ENCODE measurements at regions not wholly inside any gene's neighbourhood (a gene's known extent, or its start where the extent isn't known, plus 50 kb on each side); places are given as distances from the start of the nearest gene placed in this dataset.

DNA sequence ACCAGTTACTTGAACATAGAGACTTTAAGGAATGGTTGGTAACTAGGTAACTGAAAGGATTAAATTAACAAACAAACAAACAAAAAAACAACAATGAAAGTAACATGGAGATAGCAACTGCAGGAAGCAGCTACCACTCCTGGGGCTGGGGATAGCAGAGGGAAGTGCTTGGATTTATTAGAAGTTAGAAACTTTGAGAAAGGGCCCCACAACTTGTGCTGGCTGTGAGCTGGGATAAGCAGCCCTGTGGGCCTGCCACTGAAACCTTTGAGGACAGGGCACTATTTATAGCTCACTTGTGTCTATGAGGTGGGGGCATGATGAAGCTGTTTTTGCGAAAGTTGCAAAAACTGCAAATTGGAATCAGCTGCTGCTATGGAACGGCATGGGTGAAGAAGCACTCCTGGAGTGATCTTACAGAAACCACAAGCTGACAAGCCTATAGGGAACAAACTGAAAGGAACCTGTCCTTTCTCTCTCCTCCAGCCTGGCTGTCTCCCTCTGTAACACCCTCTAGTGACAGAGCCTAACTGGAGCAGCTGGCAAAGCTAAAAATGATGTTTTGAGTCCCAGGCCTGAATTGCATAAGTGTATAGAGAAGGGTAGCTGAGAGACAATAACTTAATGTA lies 91.4 kb upstream of the RANBP6 start:
- Histone ChIP-seq H2BK20ac (ENCODE audit: low read length) (no peak overlapping the region), H3K4me3 (ENCODE audit: extremely low read depth in 1 of 4, insufficient read depth in 2 of 4, low read depth in 3 of 4, low read length in 4 of 4) (no peak overlapping the region), H3K36me3 (ENCODE audit: control insufficient read depth in 2 of 4, insufficient read depth in 4 of 4, low read length in 3 of 4) (no peaks in the 10 kb centered on the region), H3K23ac (ENCODE audit: insufficient read length) (no peak overlapping the region), H4K5ac (ENCODE audit: insufficient read length, low read depth, low read length) (no peak overlapping the region), H3K4ac (replicated peaks; ENCODE audit: insufficient read length, low read depth, low read length) (no peak overlapping the region), H3K56ac (replicated peaks; ENCODE audit: insufficient read length, low read depth, low read length) (no peak overlapping the region), H2BK5ac (ENCODE audit: low read depth, low read length) (no peak overlapping the region), H2BK120ac (replicated peaks; ENCODE audit: low read depth, low read length) (no peak overlapping the region), H2AK5ac (ENCODE audit: low read depth, low read length) (no peak overlapping the region), H3K18ac (ENCODE audit: extremely low read depth, low read length) (no peak overlapping the region), H3K23me2 (ENCODE audit: low read depth, low read length) (no peaks in the 10 kb centered on the region), H3K9ac (replicated peaks in 1 of 4; ENCODE audit: extremely low read depth in 1 of 4, low read depth in 3 of 4, low read length in 3 of 4) (no peak overlapping the region), H4K91ac (replicated peaks; ENCODE audit: insufficient read length, low read length) (no peak overlapping the region), H3K27ac (ENCODE audit: low read depth, low read length) (peak overlapping the region; percentile 31; the same call in 1 of the 2 replicates), H3K4me2 (ENCODE audit: insufficient read depth in 1 of 2, low read depth in 2 of 2, low read length in 2 of 2) (no peak overlapping the region; a peak in 1 of 4 replicates), H4K8ac (ENCODE audit: extremely low read depth, insufficient read depth, low read length) (no peak overlapping the region), H3K4me1 (replicated peaks in 1 of 4; ENCODE audit: control insufficient read depth in 3 of 4, insufficient read depth in 4 of 4, low read length in 3 of 4) (peaks cover 0 to 4% (median 1%) of the 10 kb centered on the region in 4 experiments; a peak in 3 of 7 replicates), H2BK15ac (ENCODE audit: low read length) (no peak overlapping the region), H3K79me1 (ENCODE audit: low read depth, low read length) (no peaks in the 10 kb centered on the region), H3K14ac (ENCODE audit: insufficient read length) (no peak overlapping the region), H2BK12ac (ENCODE audit: low read depth, low read length) (no peak overlapping the region), H2AFZ (ENCODE audit: low read length) (peak overlapping the region; percentile 91; the same call in 1 of the 2 replicates), H3K27me3 (replicated peaks in 1 of 4; ENCODE audit: control insufficient read depth in 3 of 4, extremely low read depth in 1 of 4, insufficient read depth in 3 of 4, low read length in 3 of 4) (no peaks in the 10 kb centered on the region), H4K20me1 (replicated peaks in 1 of 2; ENCODE audit: control insufficient read depth in 1 of 2, insufficient read depth in 2 of 2, low read length in 2 of 2) (no peaks in the 10 kb centered on the region), H3K9me3 (ENCODE audit: insufficient read depth in 2 of 2, low read depth in 1 of 2, low read length in 1 of 2) (no peaks in the 10 kb centered on the region), H3K79me2 (ENCODE audit: control insufficient read depth in 1 of 2, insufficient read depth in 2 of 2, low read length in 2 of 2) (no peaks in the 10 kb centered on the region)
- ChIA-PET CTCF (ENCODE audit: partially characterized antibody) (interaction anchor here (0.6 to 3.6 kb wide), 16 partner anchors 8 to 243 kb away, joined by 3 to 17 read pairs (median 4); no protein-coding TSS in a partner anchor), POLR2A (ENCODE audit: partially characterized antibody) (interaction anchor here (0.9 kb wide), 1 partner anchor 15 kb away, joined by 3 read pairs; no protein-coding TSS in a partner anchor)
- 0 out of 2 replicates have a peak, but pooled peaks have one; percentile 47 for TF ChIP-seq TAF1 (IDR thresholded peaks at IDR 0.05; ENCODE audit: low read depth, low read length)
- TF ChIP-seq YY1 (IDR thresholded peaks at IDR 0.05; ENCODE audit: low read depth, low read length), result 0 out of 2 replicates have a peak, but pooled peaks have one; percentile 5
- TF ChIP-seq GTF2F1 (IDR thresholded peaks at IDR 0.05; ENCODE audit: borderline replicate concordance, low read depth, low read length), result no peak
- no peak for TF ChIP-seq SP1 (IDR thresholded peaks at IDR 0.05; ENCODE audit: low read depth, low read length)
- TF ChIP-seq, protein P1, sequence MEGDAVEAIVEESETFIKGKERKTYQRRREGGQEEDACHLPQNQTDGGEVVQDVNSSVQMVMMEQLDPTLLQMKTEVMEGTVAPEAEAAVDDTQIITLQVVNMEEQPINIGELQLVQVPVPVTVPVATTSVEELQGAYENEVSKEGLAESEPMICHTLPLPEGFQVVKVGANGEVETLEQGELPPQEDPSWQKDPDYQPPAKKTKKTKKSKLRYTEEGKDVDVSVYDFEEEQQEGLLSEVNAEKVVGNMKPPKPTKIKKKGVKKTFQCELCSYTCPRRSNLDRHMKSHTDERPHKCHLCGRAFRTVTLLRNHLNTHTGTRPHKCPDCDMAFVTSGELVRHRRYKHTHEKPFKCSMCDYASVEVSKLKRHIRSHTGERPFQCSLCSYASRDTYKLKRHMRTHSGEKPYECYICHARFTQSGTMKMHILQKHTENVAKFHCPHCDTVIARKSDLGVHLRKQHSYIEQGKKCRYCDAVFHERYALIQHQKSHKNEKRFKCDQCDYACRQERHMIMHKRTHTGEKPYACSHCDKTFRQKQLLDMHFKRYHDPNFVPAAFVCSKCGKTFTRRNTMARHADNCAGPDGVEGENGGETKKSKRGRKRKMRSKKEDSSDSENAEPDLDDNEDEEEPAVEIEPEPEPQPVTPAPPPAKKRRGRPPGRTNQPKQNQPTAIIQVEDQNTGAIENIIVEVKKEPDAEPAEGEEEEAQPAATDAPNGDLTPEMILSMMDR (IDR thresholded peaks at IDR 0.05; ENCODE audit: control extremely low read depth in 1 of 3, insufficient read depth in 1 of 3, low read depth in 1 of 3, low read length in 3 of 3), result peak in 2 of 3 experiments; percentile 56 to 69; a peak in 3 of 4 replicates
- no peak for TF ChIP-seq NANOG (IDR thresholded peaks at IDR 0.05; ENCODE audit: insufficient read depth, low read depth, low read length, poor library complexity, severe bottlenecking)
- TF ChIP-seq SIX5 (IDR thresholded peaks at IDR 0.05; ENCODE audit: low read depth, low read length), result no peak
- TF ChIP-seq TAF7 (optimal IDR thresholded peaks at IDR 0.05; ENCODE audit: borderline replicate concordance, low read depth, low read length), result no peak
- TF ChIP-seq RAD21 (IDR thresholded peaks at IDR 0.05 in 1 of 2, conservative IDR thresholded peaks at IDR 0.05 in 1 of 2; ENCODE audit: low read depth in 2 of 2, low read length in 2 of 2), result peak; percentile 48 to 61
- DNase-seq (ENCODE audit: low read depth in 1 of 2, low spot score in 2 of 2) (peak; percentile 7 to 48), FAIRE-seq (no peak)
- 58% methylated on average over 2 of the region's 2 CpGs; no CpG with 5 or more reads in 1 of the 2 experiments for WGBS, 2 experiments (ENCODE audit: extremely low coverage in 1 of 2, insufficient coverage in 1 of 2, insufficient read length in 1 of 2, insufficient replicate concordance in 2 of 2, low coverage in 1 of 2, low lambda C conversion rate in 2 of 2, missing lambda C conversion rate in 1 of 2)

All from H1 (cell line).